Frontal cortex (tissue), 3 donors: ENCODE measurements at regions not wholly inside any gene's neighbourhood (a gene's known extent, or its start where the extent isn't known, plus 50 kb on each side); places are given as distances from the start of the nearest gene placed in this dataset.
A peak's percentile ranks its signal among the peaks of the same experiment; 100 is the strongest.

Source experiments
- DNase-seq, 2 donors: peaks; one replicate each; pipeline ENCODE4 v3.0.0; 2012; ENCODE audit warnings: low spot score in 2 of 2
- FAIRE-seq: peaks from 2 replicates; lab custom pipeline; 2012; peaks lifted over from hg19 to GRCh38; lab: Jason Lieb, UNC
- donor health status: control.
- donor health status: control.
- donor health status: control.

DNA sequence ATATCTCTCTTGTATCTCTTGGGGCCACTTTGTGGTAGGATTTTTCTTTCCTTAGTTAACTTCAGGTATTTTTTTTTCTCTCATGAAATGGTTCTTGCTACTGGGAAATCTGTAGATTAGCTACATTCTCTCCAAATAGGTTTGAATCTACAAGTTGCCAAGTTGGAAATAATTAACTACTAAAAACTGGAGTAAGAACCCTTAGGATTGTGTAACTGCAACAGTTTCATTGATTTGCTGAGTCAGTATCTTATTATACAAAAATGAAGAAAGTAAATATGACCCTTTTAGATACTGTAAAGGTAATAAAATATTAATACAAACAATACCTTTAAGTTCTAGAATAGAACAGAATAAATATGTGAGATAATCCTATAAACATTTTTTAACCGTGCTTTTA lies 327.9 kb downstream of the CXXC4 start:
- FAIRE-seq: no peak
- no peak for DNase-seq

DNA sequence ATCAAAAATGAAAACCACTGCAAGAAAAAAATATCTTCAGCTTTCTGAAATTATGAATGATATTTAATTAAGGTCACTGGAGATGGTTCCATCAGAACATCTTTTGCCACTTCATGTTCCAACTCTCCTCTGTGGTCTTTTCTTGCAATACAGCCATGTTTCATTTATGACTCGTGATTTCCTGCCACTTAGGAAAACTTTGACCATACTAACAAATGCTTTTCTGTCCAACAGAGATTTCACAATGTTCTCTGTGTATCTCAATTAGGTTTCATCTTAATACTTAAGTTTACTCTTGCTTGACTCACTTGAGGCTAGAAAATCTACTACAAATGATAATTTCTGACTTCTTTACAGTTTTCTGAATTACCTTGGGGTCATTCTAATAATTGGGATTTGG lies 330.9 kb downstream of the CXXC4 start:
- no peak for DNase-seq

GRCh38 chr4:104146048-104146447 lies 348.6 kb downstream of the CXXC4 start:
- FAIRE-seq (peak; percentile 45), DNase-seq (no peak)

More for the DNA sequence above, 330.9 kb downstream of the CXXC4 start:
- FAIRE-seq: no peak

DNA sequence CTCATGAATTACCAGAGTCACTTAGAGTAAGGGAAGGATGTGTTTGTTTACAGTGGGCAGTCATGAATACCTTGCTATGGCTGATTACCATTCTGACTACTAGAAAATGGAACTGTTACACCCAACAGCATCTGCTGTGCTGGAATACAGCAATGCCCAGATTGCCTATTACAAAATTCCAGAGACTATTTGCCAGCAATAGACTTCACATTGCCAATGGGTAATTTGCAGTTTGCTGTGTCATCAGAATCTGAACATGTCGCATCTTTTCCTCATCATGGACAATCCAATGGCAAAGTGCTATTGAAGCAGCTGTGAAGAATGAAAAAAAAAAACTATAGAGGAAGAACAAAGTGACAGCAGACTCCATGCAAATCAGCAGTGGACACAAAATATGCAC lies 356.6 kb downstream of the CXXC4 start:
- FAIRE-seq: no peak

DNA sequence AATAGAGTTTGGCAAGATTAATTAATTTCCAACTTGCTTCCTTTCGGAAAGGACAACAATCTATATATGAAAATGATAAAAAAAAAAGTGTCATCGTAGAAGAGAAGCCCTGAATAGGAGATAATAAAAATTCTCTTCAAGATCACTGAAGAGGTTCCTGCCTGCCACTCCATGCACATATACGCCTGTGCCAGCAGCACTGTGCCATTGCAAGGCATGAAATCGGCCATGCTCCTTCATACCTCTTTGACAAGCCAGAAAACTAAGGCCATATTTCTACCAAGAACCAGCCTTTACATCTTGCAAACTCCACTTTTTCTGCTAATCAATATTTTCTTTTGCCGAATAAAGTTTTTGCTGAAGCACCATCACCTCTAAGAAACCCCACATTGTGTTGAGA lies 365.5 kb downstream of the CXXC4 start:
- no peak for DNase-seq
- FAIRE-seq: no peak

More for the DNA sequence above, 356.6 kb downstream of the CXXC4 start:
- no peak for DNase-seq

DNA sequence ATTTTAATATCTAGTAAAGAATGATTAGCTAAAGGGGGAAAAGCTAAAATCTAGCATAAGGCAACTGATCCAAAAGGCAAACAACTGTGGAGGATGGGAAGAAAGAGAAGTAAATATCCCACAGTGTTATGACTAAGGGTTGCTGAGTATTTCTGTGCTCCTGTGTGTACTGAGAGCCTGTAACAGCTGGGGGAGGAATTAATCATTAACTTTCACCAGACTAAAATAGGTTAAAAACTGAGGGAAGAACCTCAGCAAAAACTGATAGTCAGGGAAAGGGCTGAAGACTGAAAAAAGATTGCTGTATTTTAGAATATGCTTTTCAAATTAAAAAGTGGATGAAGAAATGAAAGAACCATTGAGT lies 365.9 kb downstream of the CXXC4 start:
- DNase-seq (no peak), FAIRE-seq (no peak)

- FAIRE-seq (no peak), DNase-seq (no peak)
These were observed 366.5 kb downstream of the CXXC4 start for GRCh38 chr4:104128031-104128849.

DNA sequence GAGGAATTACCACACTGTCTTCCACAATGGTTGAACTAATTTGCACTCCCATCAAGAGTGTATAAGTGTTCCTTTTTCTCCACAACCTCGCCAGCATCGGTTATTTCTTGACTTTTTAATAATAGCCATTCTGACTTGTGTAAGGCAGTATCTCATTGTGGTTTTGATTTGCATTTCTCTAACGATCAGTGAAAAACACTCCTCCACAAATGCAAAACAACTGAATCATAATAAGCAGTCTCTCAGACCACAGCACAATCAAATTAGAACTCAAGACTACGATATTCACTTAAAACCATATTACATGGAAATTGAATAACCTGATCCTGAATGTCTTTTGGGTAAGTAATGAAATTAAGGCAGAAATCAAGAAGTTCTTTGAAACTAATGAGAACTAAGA lies 371.7 kb downstream of the CXXC4 start:
- DNase-seq (no peak), FAIRE-seq (no peak)

DNA sequence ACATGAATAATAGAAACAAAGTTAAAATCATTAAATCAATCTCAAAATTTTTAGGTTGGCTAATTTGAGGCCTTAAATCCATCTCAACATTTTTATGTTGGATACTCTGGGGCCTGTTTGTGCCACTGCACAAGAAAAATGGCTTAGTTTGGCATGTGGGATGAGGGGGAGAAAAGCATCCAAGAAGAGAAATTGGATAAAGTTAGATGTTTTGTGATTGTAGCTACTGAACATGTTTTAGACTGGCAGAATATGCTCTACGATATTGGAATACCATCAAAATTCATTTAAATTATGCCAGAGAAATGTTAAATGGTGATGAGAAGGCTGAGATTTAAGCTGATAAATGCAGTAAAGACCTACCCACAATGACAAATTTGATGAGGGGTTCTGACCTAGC lies 376.9 kb downstream of the CXXC4 start:
- DNase-seq: no peak
- FAIRE-seq: no peak

GRCh38 chr4:104113850-104114249 lies 380.8 kb downstream of the CXXC4 start:
- FAIRE-seq: no peak

GRCh38 chr4:104099141-104099540 lies 379.4 kb upstream of the TACR3 start:
- DNase-seq (no peak), FAIRE-seq (no peak)

More at GRCh38 chr4:104113850-104114249, 380.8 kb downstream of the CXXC4 start:
- DNase-seq: no peak

DNA sequence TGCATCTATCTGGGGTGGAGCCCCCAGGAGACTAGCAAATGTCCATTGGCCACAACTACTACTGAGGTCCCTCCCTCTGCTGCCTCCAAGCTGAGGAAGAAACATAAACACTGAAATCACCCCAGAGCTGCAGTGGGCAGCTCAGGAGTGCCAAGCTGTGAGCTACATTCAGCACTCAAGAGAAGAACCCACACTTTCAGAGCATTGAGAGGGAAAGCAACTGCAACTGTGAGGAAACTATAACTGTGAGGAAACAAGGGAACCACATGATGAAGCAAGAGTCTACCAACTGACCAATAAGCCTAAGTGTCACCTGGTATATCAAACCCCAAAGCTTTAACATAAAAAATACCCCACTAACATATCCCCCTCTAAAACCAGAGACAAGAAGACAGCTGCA lies 373.5 kb upstream of the TACR3 start:
- no peak for DNase-seq
- FAIRE-seq: no peak

DNA sequence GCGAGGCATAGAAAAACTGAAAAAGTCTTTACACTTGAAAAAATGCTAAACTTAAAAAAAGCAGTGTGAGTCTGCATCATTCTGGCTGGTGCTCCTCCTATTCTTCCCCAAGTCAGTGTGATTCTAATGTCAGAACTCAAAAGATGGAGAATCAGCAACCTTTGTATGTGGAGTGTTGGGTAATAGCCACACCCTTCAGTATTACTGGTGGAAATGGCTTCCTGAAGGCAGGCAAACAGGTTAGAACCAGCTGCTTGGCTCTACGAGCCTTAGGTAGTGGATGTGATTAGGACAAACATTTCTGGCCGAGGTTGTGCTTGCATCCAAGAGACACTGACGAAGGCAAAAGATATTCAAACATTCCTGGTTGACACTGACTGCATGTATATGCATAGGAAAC lies 353.4 kb upstream of the TACR3 start:
- no peak for DNase-seq
- FAIRE-seq: no peak

DNA sequence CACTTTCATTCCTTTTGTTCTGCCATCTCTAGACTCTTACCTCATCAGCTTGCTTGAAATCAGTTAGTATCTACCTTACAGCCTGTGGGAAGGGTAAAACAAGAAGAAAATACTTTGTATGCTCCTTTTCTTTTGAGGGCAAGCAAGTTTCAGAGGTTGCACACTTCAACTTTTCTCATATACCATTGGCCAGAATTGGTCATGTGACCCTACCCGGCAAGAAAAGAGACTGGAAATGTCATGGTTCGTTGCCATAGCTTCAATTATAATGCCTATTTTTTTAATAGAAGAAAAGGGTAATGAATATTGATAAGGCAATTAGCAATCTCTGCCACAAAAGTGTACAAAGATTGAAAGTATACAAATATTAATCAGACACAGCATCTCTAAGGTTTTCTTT lies 346.7 kb upstream of the TACR3 start:
- DNase-seq (no peak), FAIRE-seq (no peak)

DNA sequence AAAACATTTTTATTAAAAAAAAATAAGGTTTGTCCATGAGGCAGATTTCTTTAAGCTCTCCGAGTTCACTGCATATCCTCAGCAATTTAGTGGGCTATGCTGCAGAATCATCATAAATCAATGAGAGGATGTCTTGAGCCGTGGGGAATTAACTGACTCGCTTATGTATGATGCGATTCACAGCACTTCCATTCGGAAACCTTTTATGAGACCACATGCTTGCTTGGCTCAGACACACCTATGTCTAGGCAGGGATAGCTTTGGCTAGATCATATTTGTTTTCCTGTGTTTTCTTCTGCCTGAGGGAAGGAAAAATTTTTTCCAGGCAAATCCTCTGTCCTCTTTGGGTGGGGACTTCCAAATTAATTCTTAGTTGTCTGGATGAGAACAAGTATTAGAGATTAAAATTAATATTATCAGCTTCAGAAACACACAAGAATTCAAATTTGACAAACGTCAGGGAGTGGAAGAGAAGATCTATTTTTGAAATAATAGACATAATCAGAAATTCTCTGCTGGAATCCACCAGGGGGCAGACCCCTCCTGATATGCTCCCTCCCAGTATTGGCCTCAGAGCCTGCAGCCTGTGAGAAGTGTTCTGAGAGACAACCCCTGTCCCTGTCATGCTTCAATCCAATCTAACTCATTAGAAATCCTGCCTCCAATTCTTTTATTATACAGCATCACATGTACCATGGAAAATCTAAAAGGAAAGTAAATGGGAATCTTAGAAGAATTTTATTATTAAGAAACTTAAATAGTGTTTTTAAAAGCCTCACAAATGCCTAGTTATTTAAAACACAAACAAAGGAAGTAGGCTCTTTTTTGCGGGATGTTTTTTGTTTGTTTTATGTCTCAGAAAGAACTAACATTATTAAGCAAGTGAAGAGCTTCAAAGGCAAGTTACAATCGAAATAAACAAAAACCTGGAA lies 345.1 kb upstream of the TACR3 start:
- DNase-seq: peak; percentile 3 to 5
- FAIRE-seq: peak; percentile 77

- no peak for DNase-seq
- no peak for FAIRE-seq
These were observed 343.6 kb upstream of the TACR3 start for GRCh38 chr4:104063341-104063740.

DNA sequence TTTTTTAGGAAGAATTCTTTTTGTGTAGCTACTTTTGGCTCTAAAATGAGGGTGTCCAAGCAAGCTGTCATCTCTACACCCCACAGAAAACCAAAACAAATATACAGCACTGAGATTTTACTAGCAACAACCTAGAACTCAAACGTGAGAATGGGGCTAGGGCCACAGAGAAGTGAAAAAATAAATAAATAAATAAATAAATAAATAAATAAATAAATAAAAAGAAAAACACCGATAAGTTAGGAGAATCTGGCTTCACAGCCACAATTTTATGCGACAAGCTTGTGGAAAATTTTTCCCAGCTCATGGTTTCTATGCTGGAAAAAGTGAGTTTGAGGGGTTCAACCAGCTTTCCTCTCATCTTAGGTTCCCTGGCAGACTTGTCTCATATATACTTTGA lies 324.6 kb upstream of the TACR3 start:
- no peak for FAIRE-seq
- no peak for DNase-seq

- FAIRE-seq (no peak), DNase-seq (no peak)
These were observed 313.1 kb upstream of the TACR3 start for GRCh38 chr4:104032896-104033295.

- no peak for FAIRE-seq
- DNase-seq: no peak
These were observed 305.5 kb upstream of the TACR3 start for GRCh38 chr4:104025251-104025650.

DNA sequence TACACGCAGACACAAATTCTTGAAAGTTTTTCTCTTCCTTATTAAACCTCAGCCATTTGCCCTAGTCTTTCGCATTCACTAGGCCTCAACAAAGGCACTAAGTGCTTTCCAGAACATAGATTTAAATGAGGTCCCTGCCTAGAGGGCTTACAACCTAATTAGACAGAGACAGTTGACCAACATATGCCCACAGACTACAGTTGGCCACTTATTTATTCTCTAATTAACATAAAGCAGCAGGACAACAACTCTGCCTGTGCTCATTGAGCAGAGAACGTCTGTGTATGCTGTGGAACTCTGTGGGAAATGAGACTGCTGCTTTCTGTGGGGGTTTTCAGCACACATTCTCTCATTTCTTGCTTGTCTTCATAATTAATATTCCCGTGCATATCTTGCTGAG lies 303.0 kb upstream of the TACR3 start:
- no peak for DNase-seq
- FAIRE-seq: no peak

GRCh38 chr4:104022226-104022625 lies 302.4 kb upstream of the TACR3 start:
- no peak for FAIRE-seq
- no peak for DNase-seq
